ENCODE measurements at regions not wholly inside any gene's neighbourhood (a gene's known extent, or its start where the extent isn't known, plus 50 kb on each side); places are given as distances from the start of the nearest gene placed in this dataset.

DNA sequence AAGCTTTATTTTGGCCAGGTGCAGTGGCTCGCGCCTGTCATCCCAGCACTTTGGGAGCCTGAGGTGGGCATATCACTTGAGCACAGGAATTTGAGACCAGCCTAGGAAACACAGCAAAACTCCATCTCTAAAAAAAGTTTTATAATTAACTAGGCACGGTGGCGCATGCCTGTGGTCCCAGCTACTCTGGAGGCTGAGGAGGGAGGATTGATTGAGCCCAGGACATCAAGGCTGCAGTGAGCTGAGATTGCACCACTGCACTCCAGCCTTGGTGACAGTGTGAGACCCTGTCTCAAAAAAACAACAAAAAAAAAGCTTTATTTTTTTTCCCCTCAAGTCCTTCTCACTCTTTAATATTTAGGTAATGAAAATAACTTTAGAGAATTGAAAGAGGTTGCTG lies 100.8 kb upstream of the CMC1 start:
- TF ChIP-seq, protein P1, sequence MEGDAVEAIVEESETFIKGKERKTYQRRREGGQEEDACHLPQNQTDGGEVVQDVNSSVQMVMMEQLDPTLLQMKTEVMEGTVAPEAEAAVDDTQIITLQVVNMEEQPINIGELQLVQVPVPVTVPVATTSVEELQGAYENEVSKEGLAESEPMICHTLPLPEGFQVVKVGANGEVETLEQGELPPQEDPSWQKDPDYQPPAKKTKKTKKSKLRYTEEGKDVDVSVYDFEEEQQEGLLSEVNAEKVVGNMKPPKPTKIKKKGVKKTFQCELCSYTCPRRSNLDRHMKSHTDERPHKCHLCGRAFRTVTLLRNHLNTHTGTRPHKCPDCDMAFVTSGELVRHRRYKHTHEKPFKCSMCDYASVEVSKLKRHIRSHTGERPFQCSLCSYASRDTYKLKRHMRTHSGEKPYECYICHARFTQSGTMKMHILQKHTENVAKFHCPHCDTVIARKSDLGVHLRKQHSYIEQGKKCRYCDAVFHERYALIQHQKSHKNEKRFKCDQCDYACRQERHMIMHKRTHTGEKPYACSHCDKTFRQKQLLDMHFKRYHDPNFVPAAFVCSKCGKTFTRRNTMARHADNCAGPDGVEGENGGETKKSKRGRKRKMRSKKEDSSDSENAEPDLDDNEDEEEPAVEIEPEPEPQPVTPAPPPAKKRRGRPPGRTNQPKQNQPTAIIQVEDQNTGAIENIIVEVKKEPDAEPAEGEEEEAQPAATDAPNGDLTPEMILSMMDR (IDR thresholded peaks at IDR 0.05): no peak
- TF ChIP-seq POLR2A (IDR thresholded peaks at IDR 0.05): no peak

Measured in uterus (tissue), 2 donors.